DMS114 treated with DMSO at 0.1 percent for 48 hours (cell line): ENCODE measurements at regions not wholly inside any gene's neighbourhood (a gene's known extent, or its start where the extent isn't known, plus 50 kb on each side); places are given as distances from the start of the nearest gene placed in this dataset.

Experiments used
- DNase-seq: peaks from one replicate; lab custom pipeline; 2025; ENCODE audit not compliant: unreplicated experiment; lab: John Stamatoyannopoulos, UW

GRCh38 chr14:65243766-65244442 is 141.6 kb upstream of the MAX start:
- DNase-seq = no peak

GRCh38 chr14:65249471-65250161 is 147.3 kb upstream of the MAX start:
- no peak for DNase-seq

- no peak for DNase-seq
Measured at GRCh38 chr14:65250162-65250495, 147.8 kb upstream of the MAX start.

DNA sequence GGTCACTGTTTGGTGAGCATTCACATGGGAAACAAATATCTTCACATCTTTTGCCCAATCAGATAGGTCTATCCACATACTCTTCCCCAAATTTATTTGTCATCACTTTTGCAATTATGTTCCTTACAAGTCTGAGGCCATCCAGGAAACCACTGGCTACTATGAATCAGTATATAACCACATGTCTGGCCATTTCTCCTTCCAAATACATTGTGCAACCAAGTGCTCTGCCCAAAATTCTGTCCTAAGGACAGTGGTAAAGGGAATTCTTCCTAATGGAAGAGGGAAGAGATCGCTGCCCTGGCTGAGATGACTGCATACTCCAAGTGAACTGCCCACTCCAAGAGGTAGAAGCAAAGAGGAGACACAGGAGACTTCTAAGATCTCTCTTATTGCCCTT is 148.9 kb upstream of the MAX start:
- DNase-seq = no peak

- no peak for DNase-seq
Measured at GRCh38 chr14:65252482-65253255, 150.4 kb upstream of the MAX start.

GRCh38 chr14:65255029-65255545 is 152.8 kb upstream of the MAX start:
- no peak for DNase-seq

DNA sequence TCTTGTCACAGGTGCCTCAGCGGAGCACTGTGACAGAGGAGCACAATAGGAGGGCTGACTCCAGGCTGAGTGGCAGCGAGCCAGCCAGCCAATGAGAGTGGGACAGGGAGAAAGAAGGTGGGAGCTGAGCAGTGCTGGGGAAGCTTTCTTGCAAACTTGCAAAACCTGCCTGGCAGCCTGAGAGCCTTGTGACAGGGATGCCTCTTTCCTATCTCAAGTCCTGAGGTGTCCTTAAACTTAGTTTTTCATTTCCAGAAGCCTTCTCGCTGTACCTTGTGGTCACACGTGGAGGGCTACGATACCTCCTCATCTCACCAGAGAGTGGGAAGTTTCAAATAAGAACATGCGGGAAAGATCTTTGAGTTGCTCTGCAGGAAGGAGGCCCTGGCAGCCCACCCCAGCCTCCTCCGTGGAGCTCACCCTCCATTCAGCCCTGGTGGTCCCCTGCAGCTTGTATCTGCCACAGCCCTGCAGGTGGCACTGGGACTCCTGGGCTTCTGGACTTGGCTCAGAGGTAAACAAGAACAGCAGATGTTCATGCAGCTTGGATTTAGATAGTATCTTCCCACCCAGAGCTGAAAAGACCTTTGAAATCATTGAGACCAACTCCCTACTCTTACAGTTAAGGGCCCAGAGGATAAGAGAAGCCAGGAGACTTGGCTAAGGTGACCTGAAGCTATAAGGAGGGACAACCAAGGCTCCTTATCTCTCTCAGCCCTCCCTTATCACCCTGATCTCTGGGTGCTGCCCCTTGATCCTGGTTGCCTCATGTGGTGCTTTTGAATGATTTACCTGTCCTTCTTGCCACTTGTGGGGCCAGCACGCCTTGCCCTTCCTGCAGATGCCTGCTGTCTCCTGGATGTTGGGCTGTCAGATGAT is 153.5 kb upstream of the MAX start:
- no peak for DNase-seq

DNA sequence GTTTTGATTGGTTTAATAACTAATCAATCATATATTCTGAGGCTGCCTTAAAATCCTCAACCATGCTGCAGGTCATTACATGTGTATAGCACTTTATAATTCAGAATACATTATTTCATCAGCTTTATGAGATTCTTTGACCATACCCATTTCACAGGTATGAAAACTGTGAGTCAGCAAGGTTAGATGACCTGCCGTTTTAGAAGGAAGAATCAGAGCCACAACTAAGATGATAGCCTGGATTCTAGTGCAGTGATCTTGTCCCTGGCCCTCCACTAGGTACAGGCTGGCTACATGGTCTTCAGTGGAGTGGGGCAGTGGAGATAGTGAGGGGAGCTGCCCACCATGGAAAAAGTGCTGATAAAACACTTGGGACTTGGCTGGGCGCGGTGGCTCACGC is 154.4 kb upstream of the MAX start:
- no peak for DNase-seq

GRCh38 chr14:65257425-65257824 is 155.1 kb upstream of the FUT8 start:
- no peak for DNase-seq

DNA sequence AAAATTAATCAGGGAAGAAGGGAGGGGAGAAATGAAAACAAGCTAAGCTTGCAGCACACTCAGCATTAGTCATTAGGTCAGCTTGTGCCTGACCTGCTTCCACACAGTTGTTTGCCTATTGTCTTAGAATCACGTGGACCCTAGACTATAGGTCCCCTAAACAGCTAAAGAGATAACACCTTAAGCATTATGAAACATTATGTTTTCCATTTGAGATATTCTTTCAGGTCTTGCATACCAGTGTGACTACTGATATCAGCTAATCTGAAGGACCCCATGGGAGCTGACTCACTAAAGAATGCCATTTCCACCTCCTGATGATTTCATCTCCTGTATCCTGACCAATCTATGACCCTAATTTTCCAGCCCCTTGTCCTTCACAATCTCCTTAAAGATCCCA is 154.1 kb upstream of the FUT8 start:
- no peak for DNase-seq

DNA sequence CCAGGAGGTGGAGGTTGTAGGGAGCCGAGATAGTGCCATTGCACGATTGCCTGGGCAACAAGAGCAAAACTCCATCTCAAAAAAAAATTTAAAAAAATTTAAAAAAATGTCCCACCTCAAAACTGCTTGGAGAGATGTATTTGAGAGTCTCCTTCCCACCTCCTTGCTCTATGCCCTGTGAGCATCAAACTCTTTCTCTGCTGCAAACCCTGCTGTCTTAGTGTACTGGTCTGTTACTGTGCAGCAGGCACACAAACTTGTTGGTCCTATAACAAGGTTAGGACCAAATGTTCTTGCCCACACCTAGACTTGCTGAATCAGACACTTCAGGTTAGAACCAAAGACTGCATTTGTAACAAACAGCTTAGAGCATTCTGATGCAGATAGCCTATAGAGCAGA is 153.5 kb upstream of the FUT8 start:
- no peak for DNase-seq

GRCh38 chr14:65260786-65261185 is 151.7 kb upstream of the FUT8 start:
- no peak for DNase-seq

DNA sequence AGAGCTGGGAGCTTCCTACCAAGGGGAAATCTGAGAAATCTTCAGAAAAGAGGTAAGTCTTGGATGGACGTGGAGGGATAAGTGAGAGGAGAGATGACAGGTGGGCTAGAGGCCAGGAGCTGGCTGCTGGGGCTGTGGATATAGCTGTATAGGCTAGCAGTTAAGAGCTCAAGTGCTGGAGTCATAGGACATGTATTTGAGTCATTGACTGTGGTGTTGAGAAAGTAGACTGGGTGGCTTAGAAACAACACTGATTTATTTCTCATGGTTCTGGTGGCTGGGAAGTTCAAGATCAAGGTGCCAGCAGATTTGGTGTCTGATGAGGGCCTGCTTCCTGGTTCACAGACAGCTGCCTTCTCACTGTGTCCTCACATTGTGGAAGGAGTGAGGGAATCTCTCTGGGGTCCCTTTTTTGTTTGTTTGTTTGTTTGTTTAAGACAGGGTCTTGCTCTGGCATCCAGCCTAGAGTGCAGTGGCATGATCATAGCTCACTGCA is 151.1 kb upstream of the FUT8 start:
- no peak for DNase-seq

DNA sequence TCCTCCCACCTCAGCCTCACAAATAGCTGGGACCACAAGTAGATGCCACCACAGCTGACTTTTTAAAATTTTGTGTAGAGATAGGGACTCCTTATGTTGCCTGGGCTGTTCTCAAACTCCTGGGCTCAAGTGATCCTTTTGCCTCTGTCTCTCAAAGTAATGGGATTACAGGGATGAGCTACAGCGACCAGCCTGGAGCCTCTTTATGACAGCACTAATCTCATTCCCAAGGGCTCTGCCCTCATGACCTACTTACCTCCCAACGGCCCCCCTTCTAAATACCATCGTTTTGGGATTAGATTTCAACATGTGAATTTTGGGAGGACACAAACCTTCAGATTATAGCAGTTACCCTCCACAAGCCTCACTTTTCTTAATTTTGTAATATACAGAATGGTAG is 150.6 kb upstream of the FUT8 start:
- DNase-seq = no peak

GRCh38 chr14:65263177-65263788 is 149.2 kb upstream of the FUT8 start:
- DNase-seq = no peak

DNA sequence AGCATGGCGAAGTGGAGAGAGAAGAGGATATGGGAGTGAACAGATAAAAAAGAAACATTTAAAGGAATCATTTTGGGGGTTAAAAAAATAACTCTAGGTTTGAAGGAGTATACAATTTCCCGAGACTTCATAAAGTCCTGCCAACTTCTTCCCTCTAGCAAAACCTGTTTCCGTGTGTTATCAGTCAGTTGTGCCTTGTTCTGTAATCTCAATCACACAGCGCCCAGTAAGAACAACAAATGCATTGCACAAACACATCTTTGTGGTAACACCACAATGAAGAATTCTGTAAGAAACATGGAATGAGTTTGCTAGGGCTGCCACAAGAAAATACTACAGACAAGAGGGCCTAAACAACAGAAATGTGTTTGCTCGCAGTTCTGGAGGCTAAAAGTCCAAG is 144.7 kb upstream of the FUT8 start:
- DNase-seq = no peak

GRCh38 chr14:65268594-65268993 is 143.9 kb upstream of the FUT8 start:
- no peak for DNase-seq

- DNase-seq = no peak
Measured at GRCh38 chr14:65269732-65270131, 142.8 kb upstream of the FUT8 start.

GRCh38 chr14:65277027-65277426 is 135.5 kb upstream of the FUT8 start:
- no peak for DNase-seq

GRCh38 chr14:65277580-65278270 is 134.8 kb upstream of the FUT8 start:
- DNase-seq = no peak
